HG02970 (cell line): ENCODE measurements at regions not wholly inside any gene's neighbourhood (a gene's known extent, or its start where the extent isn't known, plus 50 kb on each side); places are given as distances from the start of the nearest gene placed in this dataset.
A peak's percentile ranks its signal among the peaks of the same experiment; 100 is the strongest.

Source experiments
- ATAC-seq: cut with Tn5 transposase; IDR thresholded peaks from one replicate; pipeline ENCODE4 v1.9.1; 2021; ENCODE audit warnings: mild to moderate bottlenecking, moderate library complexity, moderate number of reproducible peaks; ENCODE audit not compliant: unreplicated experiment, low FRiP score

DNA sequence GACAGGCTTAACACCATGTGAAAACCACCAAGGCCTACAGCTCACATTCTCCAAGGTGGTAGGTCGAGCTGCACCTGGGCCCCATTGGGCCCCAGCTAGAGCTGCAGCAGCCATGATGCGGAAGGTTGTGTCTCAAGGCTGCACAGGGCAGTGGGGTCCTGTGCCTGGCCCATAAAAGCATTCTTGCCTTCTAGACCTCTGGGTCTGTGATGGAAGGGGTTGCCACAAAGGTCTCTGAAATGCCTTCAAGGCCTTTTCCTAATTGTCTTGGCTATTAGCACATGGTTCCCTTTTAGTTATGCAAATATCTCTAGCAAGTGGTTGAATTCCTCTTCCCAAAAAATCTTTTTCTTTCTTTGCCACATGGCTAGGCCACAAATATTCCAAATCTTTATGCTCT lies 52.5 kb upstream of the C11orf58 start:
- no peak for ATAC-seq

DNA sequence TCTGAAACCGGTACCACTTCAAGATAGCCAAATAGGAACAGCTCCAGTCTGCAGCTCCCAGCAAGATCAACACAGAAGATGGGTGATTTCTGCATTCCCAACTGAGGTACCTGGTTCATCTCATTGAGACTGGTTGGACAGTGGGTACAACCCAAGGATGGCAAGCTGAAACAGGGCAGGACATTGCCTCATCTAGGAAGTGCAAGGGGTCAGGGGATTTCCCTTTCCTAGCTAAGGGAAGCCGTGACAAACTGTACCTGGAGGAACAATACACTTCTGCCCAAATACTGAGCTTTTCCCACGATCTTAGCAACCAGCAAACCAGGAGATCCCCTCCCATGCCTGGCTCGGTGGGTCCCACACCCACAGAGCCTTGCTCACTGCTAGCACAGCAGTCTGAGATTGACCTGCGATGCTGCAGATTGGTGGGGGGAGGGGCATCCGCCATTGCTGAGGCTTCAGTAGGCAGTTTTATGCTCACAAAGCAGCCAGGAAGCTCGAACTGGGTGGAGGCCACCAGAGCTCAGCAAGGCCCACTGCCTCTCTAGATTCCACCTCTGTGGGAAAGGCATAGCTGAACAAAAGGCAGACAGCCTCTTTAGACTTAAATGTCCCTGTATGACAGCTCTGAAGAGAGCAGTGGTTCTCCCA lies 59.9 kb upstream of the C11orf58 start:
- no peak for ATAC-seq

- no peak for ATAC-seq
Measured at GRCh38 chr11:16669799-16670415, 68.5 kb upstream of the C11orf58 start.

DNA sequence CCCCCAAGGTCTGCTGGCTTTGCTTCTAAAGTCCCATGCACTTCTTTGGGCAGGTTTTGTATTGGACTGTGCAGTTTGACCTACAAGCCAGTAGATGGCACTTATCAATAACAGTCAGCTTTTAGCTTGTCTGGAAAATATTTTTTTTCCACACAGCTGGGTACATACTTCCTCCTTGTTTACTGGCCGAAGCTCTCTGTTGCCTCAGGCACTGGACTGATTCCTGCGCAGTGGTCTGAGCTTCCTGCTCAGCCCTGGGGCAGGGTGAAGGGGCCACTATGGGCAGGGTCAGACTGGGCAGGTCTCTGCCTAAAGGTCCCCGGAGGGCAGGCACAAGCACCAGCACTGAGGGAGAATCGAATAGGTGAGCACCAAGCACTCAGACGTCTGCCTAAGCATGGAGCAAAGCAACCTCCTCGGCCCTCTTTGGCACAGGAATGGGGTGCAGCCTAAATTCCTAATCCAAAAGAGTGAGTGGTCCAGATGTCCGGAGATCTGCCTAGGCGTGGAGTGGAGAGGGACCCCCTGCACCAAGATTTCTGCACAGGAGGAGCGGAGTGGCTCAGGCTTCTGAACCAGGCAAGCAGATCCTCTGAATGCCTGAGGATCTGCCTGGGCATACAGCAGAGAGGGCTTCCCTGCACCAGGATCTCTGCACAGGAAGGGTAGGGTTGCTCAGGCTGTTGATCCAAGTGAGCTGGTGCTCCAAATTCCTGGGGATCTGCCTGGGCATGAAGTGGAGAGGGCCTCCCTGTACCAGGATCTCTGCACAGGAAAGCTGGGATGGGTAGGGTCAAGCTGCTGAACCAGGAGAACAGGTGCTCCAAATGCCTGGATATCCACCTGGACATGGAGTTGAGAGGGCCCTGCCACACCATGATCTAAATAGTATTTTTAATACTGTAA lies 105.9 kb upstream of the C11orf58 start:
- no peak for ATAC-seq

DNA sequence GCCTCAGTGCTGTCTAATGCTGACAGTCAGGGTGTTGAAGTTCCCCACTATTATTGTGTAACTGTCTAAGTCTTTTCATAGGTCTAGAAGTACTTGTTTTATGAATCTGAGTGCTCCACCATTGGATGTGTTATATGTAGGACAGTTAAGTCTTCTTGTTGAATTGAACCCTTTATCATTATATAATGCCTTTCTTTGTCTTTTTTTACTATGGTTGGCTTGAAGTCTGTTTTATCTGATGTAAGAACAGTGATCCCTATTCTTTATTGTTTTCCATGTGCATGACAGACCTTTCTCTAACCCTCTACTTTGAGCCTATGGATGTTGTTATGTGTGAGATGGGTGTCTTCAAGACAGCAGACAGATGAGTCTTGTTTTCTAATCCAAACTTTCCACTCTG lies 107.8 kb upstream of the C11orf58 start:
- ATAC-seq = no peak

DNA sequence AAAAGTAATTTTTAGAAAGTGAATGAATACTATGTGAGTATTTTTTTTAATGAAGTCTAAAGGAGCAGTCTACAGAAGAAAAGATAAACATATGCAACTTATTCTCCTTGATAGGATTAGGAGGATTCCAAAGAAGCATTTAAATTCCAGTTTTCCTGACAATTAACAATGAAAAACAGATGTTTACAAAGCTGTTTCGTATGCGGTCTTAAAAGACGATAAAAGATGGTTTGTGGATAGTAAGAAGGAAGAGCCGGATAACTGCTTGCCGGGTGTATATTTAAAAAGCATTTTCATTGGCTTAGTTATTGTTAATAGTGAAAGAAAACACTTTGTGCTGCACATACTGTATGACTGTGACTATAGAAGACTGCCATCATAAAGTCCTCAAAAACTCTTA lies 120.0 kb upstream of the C11orf58 start:
- no peak for ATAC-seq

GRCh38 chr11:16615480-16615879 lies 123.0 kb upstream of the C11orf58 start:
- ATAC-seq = no peak

- ATAC-seq = peak; percentile 96
Measured at GRCh38 chr11:16613512-16614381, 124.7 kb upstream of the C11orf58 start.

GRCh38 chr11:16613262-16613511 lies 125.3 kb upstream of the C11orf58 start:
- ATAC-seq = no peak

GRCh38 chr11:16612566-16613261 lies 125.7 kb upstream of the C11orf58 start:
- ATAC-seq = no peak

DNA sequence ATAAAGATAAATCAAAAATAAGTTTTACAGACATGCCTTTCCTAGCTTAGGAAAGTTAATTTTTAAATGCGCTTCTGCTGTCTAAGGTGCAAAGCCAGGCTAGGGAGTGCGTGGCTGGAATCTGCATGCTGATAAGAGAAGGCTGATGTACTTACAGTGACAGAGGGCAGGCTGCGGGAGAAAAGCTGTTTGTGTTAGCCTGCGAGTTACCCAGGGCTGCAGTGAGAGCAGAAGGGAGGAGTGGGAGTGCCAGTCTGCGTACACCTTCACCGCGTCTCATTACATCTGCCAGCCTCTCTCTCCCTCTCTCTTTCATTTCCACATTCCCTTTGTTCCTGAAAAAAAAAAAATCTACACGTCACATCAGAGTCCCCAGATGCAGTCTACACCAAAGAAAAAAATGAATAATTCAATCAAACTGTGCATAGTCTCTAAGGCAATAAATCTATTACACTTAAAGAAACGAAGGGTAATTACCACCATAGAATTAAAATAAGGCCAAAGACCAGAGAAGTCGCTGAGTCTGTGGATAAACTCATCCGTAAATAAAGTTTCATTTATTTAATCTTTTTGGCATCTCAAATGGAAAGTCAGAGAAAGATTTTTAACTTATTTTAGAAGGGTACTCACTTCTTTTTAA lies 126.4 kb upstream of the C11orf58 start:
- ATAC-seq = no peak

DNA sequence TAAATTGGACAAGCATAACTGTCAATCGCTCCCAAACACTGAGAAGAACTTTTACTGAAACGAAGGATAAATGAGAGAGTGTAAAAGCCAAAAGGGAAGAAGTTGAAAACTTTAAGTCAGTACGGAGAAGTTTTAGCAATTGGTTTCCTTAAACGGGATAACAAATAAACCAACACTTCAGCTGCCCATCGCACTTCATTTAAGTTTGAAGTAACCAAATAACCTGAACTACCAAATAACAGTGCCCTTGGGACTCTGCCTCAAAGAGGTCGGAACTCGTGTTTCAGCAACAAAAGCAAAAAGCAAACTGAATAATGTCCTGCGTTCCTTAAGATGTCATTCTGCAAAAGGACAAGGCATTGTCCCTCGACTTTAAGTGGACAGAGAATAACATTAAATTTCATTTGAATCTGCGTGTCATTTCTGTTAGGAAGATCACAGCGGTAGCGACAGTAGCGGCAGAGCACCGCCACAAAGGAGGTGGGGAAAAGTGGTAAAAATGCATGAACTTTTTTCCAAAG lies 127.0 kb upstream of the C11orf58 start:
- no peak for ATAC-seq

GRCh38 chr11:16610738-16611388 lies 127.6 kb upstream of the C11orf58 start:
- no peak for ATAC-seq

- ATAC-seq = no peak
Measured at GRCh38 chr11:16610213-16610737, 128.2 kb upstream of the C11orf58 start.

- no peak for ATAC-seq
Measured at GRCh38 chr11:16609769-16610168, 128.7 kb upstream of the C11orf58 start.

- no peak for ATAC-seq
Measured at GRCh38 chr11:16607675-16608644, 130.5 kb upstream of the C11orf58 start.

GRCh38 chr11:16606784-16607674 lies 131.4 kb upstream of the C11orf58 start:
- ATAC-seq = no peak
